ENCODE measurements at regions not wholly inside any gene's neighbourhood (a gene's known extent, or its start where the extent isn't known, plus 50 kb on each side); places are given as distances from the start of the nearest gene placed in this dataset.
"Not testable (repeated sequence)": the region's sequence is repeated elsewhere in the genome, so short reads cannot be mapped to it uniquely, and the experiment has no call there.

GRCh38 chr6:14476793-14477531 lies 359.4 kb downstream of the CD83 start:
- no peak for DNase-seq
- Mint-ChIP-seq H3K9me3 (ENCODE audit: low read depth, unreplicated experiment) (no peaks in the 10 kb centered on the region), H3K4me1 (ENCODE audit: low read depth, unreplicated experiment) (no peaks in the 10 kb centered on the region), H3K36me3 (ENCODE audit: insufficient read depth, unreplicated experiment) (no peaks in the 10 kb centered on the region), H3K4me3 (ENCODE audit: low read depth, unreplicated experiment) (no peak overlapping the region), H3K27ac (ENCODE audit: unreplicated experiment) (no peak overlapping the region), H3K27me3 (ENCODE audit: unreplicated experiment) (peaks cover 12% of the 10 kb centered on the region)
- intact Hi-C loops (cut with micrococcal nuclease; ENCODE audit: unreplicated experiment), result no loop called here
- BruUV-seq (replicated peaks), result no TSS peak
- CTCF ChIA-PET, result interaction anchor here (0.6 kb wide), 1 partner anchor 735 kb away, joined by 6 read pairs; no protein-coding TSS in a partner anchor
- TF ChIP-seq CTCF (IDR thresholded peaks at IDR 0.05; ENCODE audit: unreplicated experiment), result no peak

- TF ChIP-seq CTCF (IDR thresholded peaks at IDR 0.05; ENCODE audit: unreplicated experiment), result no peak
- intact Hi-C loops (cut with micrococcal nuclease; ENCODE audit: unreplicated experiment), result no loop called here
- H3K9me3 Mint-ChIP-seq (ENCODE audit: low read depth, unreplicated experiment), result no peaks in the 10 kb centered on the region
- CTCF ChIA-PET, result no interaction called here
- H3K27me3 Mint-ChIP-seq (ENCODE audit: unreplicated experiment), result peaks cover 12% of the 10 kb centered on the region
- no peak overlapping the region for H3K27ac Mint-ChIP-seq (ENCODE audit: unreplicated experiment)
- no peak overlapping the region for H3K4me3 Mint-ChIP-seq (ENCODE audit: low read depth, unreplicated experiment)
- DNase-seq, result no peak
- H3K36me3 Mint-ChIP-seq (ENCODE audit: insufficient read depth, unreplicated experiment), result no peaks in the 10 kb centered on the region
- no TSS peak for BruUV-seq (replicated peaks)
- no peaks in the 10 kb centered on the region for H3K4me1 Mint-ChIP-seq (ENCODE audit: low read depth, unreplicated experiment)
These were observed 360.0 kb downstream of the CD83 start for GRCh38 chr6:14477559-14477958.

GRCh38 chr6:14478381-14479225 lies 361.0 kb downstream of the CD83 start:
- intact Hi-C loops (cut with micrococcal nuclease; ENCODE audit: unreplicated experiment), result no loop called here
- no peak overlapping the region for H3K4me3 Mint-ChIP-seq (ENCODE audit: low read depth, unreplicated experiment)
- DNase-seq, result no peak
- CTCF ChIA-PET, result no interaction called here
- peaks cover 12% of the 10 kb centered on the region for H3K27me3 Mint-ChIP-seq (ENCODE audit: unreplicated experiment)
- no peak overlapping the region for H3K27ac Mint-ChIP-seq (ENCODE audit: unreplicated experiment)
- H3K9me3 Mint-ChIP-seq (ENCODE audit: low read depth, unreplicated experiment), result no peaks in the 10 kb centered on the region
- TF ChIP-seq CTCF (IDR thresholded peaks at IDR 0.05; ENCODE audit: unreplicated experiment), result no peak
- no peaks in the 10 kb centered on the region for H3K4me1 Mint-ChIP-seq (ENCODE audit: low read depth, unreplicated experiment)
- BruUV-seq (replicated peaks), result no TSS peak
- no peaks in the 10 kb centered on the region for H3K36me3 Mint-ChIP-seq (ENCODE audit: insufficient read depth, unreplicated experiment)

DNA sequence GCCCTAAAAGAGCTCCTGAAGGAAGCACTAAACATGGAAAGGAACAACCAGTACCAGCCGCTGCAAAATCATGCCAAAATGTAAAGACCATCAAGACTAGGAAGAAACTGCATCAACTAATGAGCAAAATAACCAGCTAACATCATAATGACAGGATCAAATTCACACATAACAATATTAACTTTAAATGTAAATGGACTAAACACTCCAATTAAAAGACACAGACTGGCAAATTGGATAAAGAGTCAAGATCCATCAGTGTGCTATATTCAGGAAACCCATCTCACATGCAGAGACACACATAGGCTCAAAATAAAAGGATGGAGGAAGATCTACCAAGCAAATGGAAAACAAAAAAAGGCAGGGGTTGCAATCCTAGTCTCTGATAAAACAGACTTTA lies 364.4 kb downstream of the CD83 start:
- H3K36me3 Mint-ChIP-seq (ENCODE audit: insufficient read depth, unreplicated experiment); CTCF ChIA-PET; intact Hi-C loops (cut with micrococcal nuclease; ENCODE audit: unreplicated experiment); H3K9me3 Mint-ChIP-seq (ENCODE audit: low read depth, unreplicated experiment); H3K4me3 Mint-ChIP-seq (ENCODE audit: low read depth, unreplicated experiment); DNase-seq; H3K27ac Mint-ChIP-seq (ENCODE audit: unreplicated experiment); H3K4me1 Mint-ChIP-seq (ENCODE audit: low read depth, unreplicated experiment); BruUV-seq (replicated peaks): not testable (repeated sequence)
- H3K27me3 Mint-ChIP-seq (ENCODE audit: unreplicated experiment), result peaks cover 12% of the 10 kb centered on the region
